Stomach (tissue), 8 donors: ENCODE measurements at regions not wholly inside any gene's neighbourhood (a gene's known extent, or its start where the extent isn't known, plus 50 kb on each side); places are given as distances from the start of the nearest gene placed in this dataset.
A peak's percentile ranks its signal among the peaks of the same experiment; 100 is the strongest.

ENCODE experiments used
- DNase-seq, 2 donors: peaks; one replicate each; pipeline versions ENCODE4 v3.0.0 to v3.0.0-alpha.2; 2013 to 2019
- H3K27ac ChIP-seq, 5 donors: fragments of 200-600 bp in 4 of 5; sonication (generic) in 4 of 5; one replicate each; pipeline ENCODE4 v1.5.1; 2013 to 2019; ENCODE audit warnings: mild to moderate bottlenecking in 1 of 5, moderate library complexity in 1 of 5
- H3K27me3 ChIP-seq, 3 donors: fragments of 200-600 bp; sonication (generic); one replicate each; pipeline ENCODE4 v1.5.1; 2017 to 2019; ENCODE audit warnings: mixed run types in 1 of 3
- H3K36me3 ChIP-seq, 4 donors: fragments of 200-600 bp; sonication (generic); 1 replicate in 3 of 4; 2 replicates in 1 of 4; pipeline ENCODE4 v1.5.1; 2016 to 2019
- H3K4me1 ChIP-seq, 4 donors: fragments of 200-600 bp; sonication (generic); one replicate each; pipeline ENCODE4 v1.5.1; 2016 to 2019
- H3K4me3 ChIP-seq, 4 donors: fragments of 200-600 bp; sonication (generic) in 3 of 4; one replicate each; pipeline ENCODE4 v1.5.1; 2016 to 2019; ENCODE audit warnings: mild to moderate bottlenecking in 1 of 4
- H3K9me3 ChIP-seq, 4 donors: fragments of 200-600 bp; sonication (generic); one replicate each; pipeline ENCODE4 v1.5.1; 2016 to 2019
- CTCF ChIP-seq, 7 experiments: fragments of 450-650 bp in 4 of 7; fragments of 200-600 bp in 3 of 7; sonication (generic) in 3 of 7; IDR thresholded peaks; one replicate each; pipeline ENCODE4 v1.5.1; 2016 to 2019; ENCODE audit warnings: antibody characterized with exemption in 7 of 7, control low read depth in 2 of 7, mild to moderate bottlenecking in 1 of 7
- EP300 ChIP-seq: sonication (generic); formaldehyde crosslinking; IDR thresholded peaks from one replicate; pipeline ENCODE4 v1.6.1; 2017; ENCODE audit warnings: antibody characterized with exemption
- POLR2A ChIP-seq, 4 donors: fragments of 450-650 bp; IDR thresholded peaks; one replicate each; pipeline ENCODE4 v1.6.1; 2016; ENCODE audit warnings: antibody characterized with exemption in 4 of 4, control low read depth in 2 of 4, mild to moderate bottlenecking in 1 of 4, moderate library complexity in 1 of 4
- POLR2AphosphoS5 ChIP-seq, 3 donors: sonication (generic); formaldehyde crosslinking; IDR thresholded peaks; one replicate each; pipeline ENCODE4 v1.6.1; 2016; ENCODE audit warnings: antibody characterized with exemption in 3 of 3
- WGBS, 5 donors: extraction: QIAGEN DNeasy Blood & Tissue Kit in 3 of 5; methylation state at CpG; one replicate each; pipeline versions ENCODE4 v1.1.5 to v1.1.7; 2013 to 2018; 5-methylcytosine and 5-hydroxymethylcytosine counted together
- intact Hi-C: fragments of 100-400 bp; cut with DNase I; formaldehyde crosslinking; loops from one replicate; pipeline ENCODE4 v1.15.1; 2023; ENCODE audit warnings: low total_unique reads
- donor health status: healthy with polysubstance abuse.
- donor health status: Bipolar disorder and iron deficiency.
- donor health status: healthy.

- intact Hi-C loops, result no loop called here
- 40 to 60% (median 47%) methylated on average over 10 of the region's 10 CpGs for WGBS, 5 donors
- H3K27me3 ChIP-seq, result no peaks in the 10 kb centered on the region
- H3K4me3 ChIP-seq, result no peak overlapping the region
- no peaks in the 10 kb centered on the region for H3K36me3 ChIP-seq
- H3K4me1 ChIP-seq, result no peaks in the 10 kb centered on the region
- no peak overlapping the region for H3K27ac ChIP-seq
- no peaks in the 10 kb centered on the region for H3K9me3 ChIP-seq
- TF ChIP-seq EP300 (no peak), POLR2A (IDR thresholded peaks at IDR 0.05) (no peak), CTCF (IDR thresholded peaks at IDR 0.05) (no peak), POLR2AphosphoS5 (IDR thresholded peaks at IDR 0.05) (no peak)
- peak in 1 of 2 donors; percentile 36 for DNase-seq
Measured at GRCh38 chr2:5507367-5507766, 184.8 kb upstream of the SOX11 start.

- H3K4me3 ChIP-seq, result no peak overlapping the region
- intact Hi-C loops, result no loop called here
- 93 to 97% (median 95%) methylated on average over 7 of the region's 7 CpGs for WGBS, 5 donors
Measured at GRCh38 chr2:5509362-5509761, 182.8 kb upstream of the SOX11 start.

GRCh38 chr2:5510082-5510481 is 182.1 kb upstream of the SOX11 start:
- Histone ChIP-seq H3K4me1 (no peaks in the 10 kb centered on the region), H3K27me3 (no peaks in the 10 kb centered on the region), H3K27ac (no peak overlapping the region), H3K4me3 (no peak overlapping the region), H3K9me3 (no peaks in the 10 kb centered on the region), H3K36me3 (no peaks in the 10 kb centered on the region)
- no peak for DNase-seq
- WGBS, 5 donors, result 87 to 97% (median 96%) methylated on average over 4 of the region's 4 CpGs
- intact Hi-C loops, result no loop called here
- TF ChIP-seq POLR2AphosphoS5 (IDR thresholded peaks at IDR 0.05) (no peak), CTCF (IDR thresholded peaks at IDR 0.05) (no peak), EP300 (no peak), POLR2A (IDR thresholded peaks at IDR 0.05) (no peak)

More at GRCh38 chr2:5509362-5509761, 182.8 kb upstream of the SOX11 start:
- Histone ChIP-seq H3K9me3 (no peaks in the 10 kb centered on the region), H3K36me3 (no peaks in the 10 kb centered on the region), H3K4me1 (no peaks in the 10 kb centered on the region), H3K27ac (no peak overlapping the region), H3K27me3 (no peaks in the 10 kb centered on the region)
- no peak for TF ChIP-seq POLR2A (IDR thresholded peaks at IDR 0.05)
- no peak for TF ChIP-seq CTCF (IDR thresholded peaks at IDR 0.05)
- TF ChIP-seq POLR2AphosphoS5 (IDR thresholded peaks at IDR 0.05), result no peak
- TF ChIP-seq EP300, result no peak
- no peak for DNase-seq

GRCh38 chr2:5515693-5516092 is 176.5 kb upstream of the SOX11 start:
- TF ChIP-seq CTCF (IDR thresholded peaks at IDR 0.05) (no peak), EP300 (no peak), POLR2A (IDR thresholded peaks at IDR 0.05) (no peak), POLR2AphosphoS5 (IDR thresholded peaks at IDR 0.05) (no peak)
- WGBS, 5 donors, result 81 to 93% (median 91%) methylated on average over 2 of the region's 2 CpGs
- H3K27me3 ChIP-seq, result no peaks in the 10 kb centered on the region
- H3K9me3 ChIP-seq, result no peaks in the 10 kb centered on the region
- peaks cover 0 to 3% (median 0%) of the 10 kb centered on the region in 4 donors for H3K4me1 ChIP-seq
- intact Hi-C loops, result no loop called here
- H3K4me3 ChIP-seq, result no peak overlapping the region
- H3K27ac ChIP-seq, result no peak overlapping the region
- no peaks in the 10 kb centered on the region for H3K36me3 ChIP-seq
- no peak for DNase-seq
